ENCODE measurements at regions not wholly inside any gene's neighbourhood (a gene's known extent, or its start where the extent isn't known, plus 50 kb on each side); places are given as distances from the start of the nearest gene placed in this dataset.

DNA sequence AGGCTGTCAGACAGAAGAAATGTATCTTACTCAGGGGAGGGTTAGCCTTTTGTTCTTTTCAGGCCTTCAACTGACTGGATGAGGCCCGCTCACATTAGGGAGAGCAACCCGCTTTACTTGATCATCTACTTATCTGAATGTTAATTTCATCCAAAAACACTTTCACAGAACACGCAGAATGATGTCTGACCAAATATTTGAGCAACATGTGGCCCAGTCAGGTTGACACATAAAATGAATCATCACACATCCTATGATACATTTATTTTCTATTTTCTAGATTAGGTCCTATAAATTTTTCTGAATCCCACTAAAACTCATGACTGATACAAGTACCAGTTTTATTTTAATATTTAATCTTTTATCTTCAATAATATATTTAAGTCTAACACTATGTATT lies 260.3 kb downstream of the IL15 start:
- TF ChIP-seq POLR2A (IDR thresholded peaks at IDR 0.05) = no peak
- no peak for TF ChIP-seq CTCF (IDR thresholded peaks at IDR 0.05)

Data from vagina (tissue), 2 donors.